ENCODE measurements at regions not wholly inside any gene's neighbourhood (a gene's known extent, or its start where the extent isn't known, plus 50 kb on each side); places are given as distances from the start of the nearest gene placed in this dataset.

GRCh38 chr7:88545663-88546062 lies 213.8 kb upstream of the ZNF804B start:
- Histone ChIP-seq H3K27me3 (ENCODE audit: control insufficient read depth in 2 of 2, insufficient read depth in 2 of 2, low read length in 2 of 2) (no peaks in the 10 kb centered on the region), H2AFZ (ENCODE audit: insufficient read depth, low read depth, low read length, poor library complexity, severe bottlenecking) (no peak overlapping the region), H3K36me3 (replicated peaks in 1 of 2; ENCODE audit: control insufficient read depth in 1 of 2, insufficient read depth in 2 of 2, low read length in 2 of 2) (no peaks in the 10 kb centered on the region), H3K79me2 (ENCODE audit: insufficient read depth, low read length) (no peaks in the 10 kb centered on the region), H3K27ac (ENCODE audit: low read depth in 1 of 2, low read length in 2 of 2) (no peak overlapping the region), H3K9me3 (replicated peaks in 1 of 2; ENCODE audit: control insufficient read depth in 1 of 2, insufficient read depth in 1 of 2, low read length in 2 of 2) (peaks cover 19 to 26% of the 10 kb centered on the region in 2 donors), H3K9ac (ENCODE audit: insufficient read depth, low read length, poor library complexity, severe bottlenecking) (no peak overlapping the region), H3K4me3 (replicated peaks in 1 of 3; ENCODE audit: low read depth in 2 of 3, low read length in 3 of 3) (no peak overlapping the region), H4K20me1 (ENCODE audit: insufficient read depth, low read length) (no peaks in the 10 kb centered on the region), H3K4me2 (replicated peaks; ENCODE audit: extremely low read depth, low read length, poor library complexity, severe bottlenecking) (no peak overlapping the region), H3K4me1 (ENCODE audit: control insufficient read depth in 1 of 2, insufficient read depth in 2 of 2, low read length in 2 of 2) (no peaks in the 10 kb centered on the region)
- Mint-ChIP-seq H3K27me3 (ENCODE audit: low read depth in 3 of 3) (no peaks in the 10 kb centered on the region), H3K4me3 (no peak overlapping the region), H3K4me1 (no peaks in the 10 kb centered on the region), H3K9me3 (peaks cover 13 to 30% (median 15%) of the 10 kb centered on the region in 7 donors), H3K27ac (peak overlapping the region in 1 of 7 donors; percentile 25), H3K36me3 (no peaks in the 10 kb centered on the region)
- TF ChIP-seq CTCF (IDR thresholded peaks at IDR 0.05), result no peak
- intact Hi-C loops (cut with micrococcal nuclease), result no loop called here
- no peak for DNase-seq
- 63% methylated on average over 1 of the region's 1 CpG for WGBS (ENCODE audit: insufficient coverage)

- Histone ChIP-seq H3K9me3 (replicated peaks in 1 of 2; ENCODE audit: control insufficient read depth in 1 of 2, insufficient read depth in 1 of 2, low read length in 2 of 2) (peaks cover 6 to 18% of the 10 kb centered on the region in 2 donors), H3K27me3 (ENCODE audit: control insufficient read depth in 2 of 2, insufficient read depth in 2 of 2, low read length in 2 of 2) (no peaks in the 10 kb centered on the region), H3K4me2 (replicated peaks; ENCODE audit: extremely low read depth, low read length, poor library complexity, severe bottlenecking) (no peak overlapping the region), H3K4me1 (ENCODE audit: control insufficient read depth in 1 of 2, insufficient read depth in 2 of 2, low read length in 2 of 2) (no peaks in the 10 kb centered on the region), H3K27ac (ENCODE audit: low read depth in 1 of 2, low read length in 2 of 2) (no peak overlapping the region), H3K4me3 (replicated peaks in 1 of 3; ENCODE audit: low read depth in 2 of 3, low read length in 3 of 3) (no peak overlapping the region), H2AFZ (ENCODE audit: insufficient read depth, low read depth, low read length, poor library complexity, severe bottlenecking) (no peak overlapping the region), H3K79me2 (ENCODE audit: insufficient read depth, low read length) (no peaks in the 10 kb centered on the region), H3K36me3 (replicated peaks in 1 of 2; ENCODE audit: control insufficient read depth in 1 of 2, insufficient read depth in 2 of 2, low read length in 2 of 2) (no peaks in the 10 kb centered on the region), H4K20me1 (ENCODE audit: insufficient read depth, low read length) (no peaks in the 10 kb centered on the region), H3K9ac (ENCODE audit: insufficient read depth, low read length, poor library complexity, severe bottlenecking) (no peak overlapping the region)
- Mint-ChIP-seq H3K9me3 (peaks cover 4 to 21% (median 8%) of the 10 kb centered on the region in 7 donors), H3K27me3 (ENCODE audit: low read depth in 3 of 3) (peaks cover 0 to 2% (median 0%) of the 10 kb centered on the region in 3 donors), H3K4me3 (no peak overlapping the region), H3K36me3 (no peaks in the 10 kb centered on the region), H3K27ac (no peak overlapping the region), H3K4me1 (no peaks in the 10 kb centered on the region)
- DNase-seq, result no peak
- no peak for TF ChIP-seq CTCF (IDR thresholded peaks at IDR 0.05)
- intact Hi-C loops (cut with micrococcal nuclease), result no loop called here
- no CpG with 5 or more reads among the region's 4 CpGs for WGBS (ENCODE audit: insufficient coverage)
Measured at GRCh38 chr7:88540012-88540411, 219.5 kb upstream of the ZNF804B start.
